SK-N-MC (cell line): ENCODE measurements at regions not wholly inside any gene's neighbourhood (a gene's known extent, or its start where the extent isn't known, plus 50 kb on each side); places are given as distances from the start of the nearest gene placed in this dataset.

ENCODE experiments used
- DNase-seq: peaks from one replicate; pipeline ENCODE4 v3.0.0-alpha.2; 2011; ENCODE audit warnings: low read depth, low spot score
- H3K27ac ChIP-seq: fragments of 200-600 bp; sonication (generic); 2 replicates; pipeline ENCODE4 v1.5.1; 2016; ENCODE audit warnings: mixed run types
- H3K36me3 ChIP-seq: fragments of 200-600 bp; sonication (generic); 2 replicates; pipeline ENCODE4 v1.6.1; 2017; ENCODE audit warnings: antibody characterized with exemption, low read length, mixed read lengths; ENCODE audit not compliant: insufficient read depth
- H3K4me3 ChIP-seq: fragments of 200-600 bp; sonication (generic); 2 replicates; pipeline ENCODE4 v1.5.1; 2016
- H3K9ac ChIP-seq: fragments of 200-600 bp; sonication (generic); 2 replicates; pipeline ENCODE4 v1.8.0; 2017; ENCODE audit warnings: mixed run types, mixed read lengths; ENCODE audit not compliant: insufficient read length
- H3K9me3 ChIP-seq: fragments of 200-600 bp; sonication (generic); 2 replicates; pipeline ENCODE4 v1.6.1; 2017; ENCODE audit warnings: low read depth, mild to moderate bottlenecking, antibody characterized with exemption, low read length, moderate library complexity, mixed read lengths
- EZH2 ChIP-seq: fragments of 200-600 bp; sonication (generic); IDR thresholded peaks from one replicate; pipeline ENCODE4 v1.6.1; 2017; ENCODE audit warnings: antibody characterized with exemption
- FOXP2 ChIP-seq: optimal IDR thresholded peaks from 2 replicates; pipeline ENCODE3; 2011; ENCODE audit warnings: mild to moderate bottlenecking, moderate library complexity; ENCODE audit not compliant: insufficient read depth; ENCODE audit errors: extremely low read length, control extremely low read depth
- POLR2AphosphoS5 ChIP-seq: IDR thresholded peaks from 2 replicates; pipeline ENCODE4 v1.6.1; 2012; ENCODE audit warnings: mild to moderate bottlenecking, low read depth, low read length, borderline replicate concordance

GRCh38 chr15:101539492-101539891, 50.0 kb upstream of the PCSK6 start:
- no peak for DNase-seq
- TF ChIP-seq EZH2 (no peak), POLR2AphosphoS5 (no peak), FOXP2 (no peak)
- Histone ChIP-seq H3K36me3 (no peaks in the 10 kb centered on the region), H3K27ac (no peak overlapping the region), H3K9me3 (no peaks in the 10 kb centered on the region), H3K9ac (no peak overlapping the region), H3K4me3 (no peak overlapping the region)
